HEK293 (cell line): ENCODE measurements at regions not wholly inside any gene's neighbourhood (a gene's known extent, or its start where the extent isn't known, plus 50 kb on each side); places are given as distances from the start of the nearest gene placed in this dataset.

Experiments
- IKZF3 ChIP-seq: fragments of 450-650 bp; IDR thresholded peaks from 2 replicates; pipeline ENCODE4 v1.5.0; 2018; ENCODE audit warnings: missing biosample characterization, mild to moderate bottlenecking, missing genetic modification characterization, moderate library complexity
- INSM2 ChIP-seq: fragments of 450-650 bp; formaldehyde crosslinking; IDR thresholded peaks from 2 replicates; pipeline ENCODE4 v1.5.1; 2016; ENCODE audit warnings: missing biosample characterization, missing genetic modification characterization
- MEIS1 ChIP-seq: sonication (generic); formaldehyde crosslinking; IDR thresholded peaks from 2 replicates; pipeline ENCODE4 v1.8.1; 2022; ENCODE audit warnings: missing genetic modification reagents, mild to moderate bottlenecking, borderline replicate concordance
- PBX3 ChIP-seq: sonication (generic); formaldehyde crosslinking; IDR thresholded peaks from 2 replicates; pipeline ENCODE4 v1.8.1; 2022; ENCODE audit warnings: mild to moderate bottlenecking, moderate library complexity, missing genetic modification reagents
- PRDM2 ChIP-seq: fragments of 450-650 bp; formaldehyde crosslinking; IDR thresholded peaks from 2 replicates; pipeline ENCODE4 v1.5.1; 2016; ENCODE audit warnings: missing biosample characterization, missing genetic modification characterization, borderline replicate concordance
- RBAK ChIP-seq: fragments of 450-650 bp; formaldehyde crosslinking; IDR thresholded peaks from 2 replicates; pipeline ENCODE4 v1.5.1; 2016; ENCODE audit warnings: missing biosample characterization, missing genetic modification characterization
- SETDB1 ChIP-seq: IDR thresholded peaks from one replicate; pipeline ENCODE4 v1.6.1; 2017; ENCODE audit warnings: mild to moderate bottlenecking, low read length, moderate library complexity, mixed read lengths; ENCODE audit not compliant: insufficient read length
- TCF7L2 ChIP-seq: IDR thresholded peaks from 2 replicates; pipeline ENCODE4 v1.6.1; 2011; ENCODE audit warnings: low read depth, mild to moderate bottlenecking, inconsistent platforms, low read length, moderate library complexity, borderline replicate concordance
- TRIM28 ChIP-seq: IDR thresholded peaks from 2 replicates; pipeline ENCODE4 v1.6.1; 2011; ENCODE audit warnings: low read length, control low read depth, borderline replicate concordance
- ZBTB21 ChIP-seq: fragments of 450-650 bp; formaldehyde crosslinking; IDR thresholded peaks from 2 replicates; pipeline ENCODE4 v1.5.1; 2017; ENCODE audit warnings: missing biosample characterization, missing genetic modification characterization
- ZBTB6 ChIP-seq: fragments of 450-650 bp; formaldehyde crosslinking; IDR thresholded peaks from 2 replicates; pipeline ENCODE4 v1.5.1; 2017; ENCODE audit warnings: missing biosample characterization, missing genetic modification characterization
- ZFP69B ChIP-seq: fragments of 450-650 bp; formaldehyde crosslinking; IDR thresholded peaks from 2 replicates; pipeline ENCODE4 v1.5.1; 2016; ENCODE audit warnings: missing biosample characterization, missing genetic modification characterization
- ZNF23 ChIP-seq: fragments of 450-650 bp; formaldehyde crosslinking; IDR thresholded peaks from 2 replicates; pipeline ENCODE4 v1.5.1; 2016; ENCODE audit warnings: missing biosample characterization, missing genetic modification characterization, borderline replicate concordance
- ZNF274 ChIP-seq, 2 experiments: fragments of 200-500 bp in 1 of 2; fragments of 450-650 bp in 1 of 2; sonication (Bioruptor generic) in 1 of 2; formaldehyde crosslinking in 1 of 2; IDR thresholded peaks; 2 replicates each; pipeline versions ENCODE4 v1.5.1 to v1.6.1; 2014 to 2016; ENCODE audit warnings: borderline replicate concordance in 1 of 2, inconsistent platforms in 1 of 2, low read length in 1 of 2, missing biosample characterization in 1 of 2, missing genetic modification characterization in 1 of 2
- ZNF292 ChIP-seq: fragments of 450-650 bp; formaldehyde crosslinking; IDR thresholded peaks from 2 replicates; pipeline ENCODE4 v1.5.1; 2016; ENCODE audit warnings: low read depth, missing biosample characterization, missing genetic modification characterization, borderline replicate concordance
- ZNF37A ChIP-seq: fragments of 450-650 bp; IDR thresholded peaks from 2 replicates; pipeline ENCODE4 v1.5.1; 2018; ENCODE audit warnings: missing biosample characterization, missing genetic modification characterization
- ZNF394 ChIP-seq: fragments of 450-650 bp; formaldehyde crosslinking; IDR thresholded peaks from 2 replicates; pipeline ENCODE4 v1.5.1; 2016; ENCODE audit warnings: missing biosample characterization, missing genetic modification characterization, mild to moderate bottlenecking, moderate library complexity, borderline replicate concordance
- ZNF521 ChIP-seq: fragments of 450-650 bp; formaldehyde crosslinking; IDR thresholded peaks from 2 replicates; pipeline ENCODE4 v1.5.1; 2017; ENCODE audit warnings: missing biosample characterization, mild to moderate bottlenecking, missing genetic modification characterization
- ZNF548 ChIP-seq: fragments of 450-650 bp; formaldehyde crosslinking; IDR thresholded peaks from 2 replicates; pipeline ENCODE4 v1.5.1; 2016; ENCODE audit warnings: missing biosample characterization, missing genetic modification characterization
- ZNF777 ChIP-seq: fragments of 450-650 bp; formaldehyde crosslinking; IDR thresholded peaks from 2 replicates; pipeline ENCODE4 v1.5.1; 2017; ENCODE audit warnings: missing biosample characterization, missing genetic modification characterization, borderline replicate concordance
- ZNF785 ChIP-seq: fragments of 450-650 bp; formaldehyde crosslinking; IDR thresholded peaks from 2 replicates; pipeline ENCODE4 v1.5.1; 2016; ENCODE audit warnings: missing biosample characterization, missing genetic modification characterization
- ZNF830 ChIP-seq: fragments of 450-650 bp; IDR thresholded peaks from 2 replicates; pipeline ENCODE4 v1.5.0; 2018; ENCODE audit warnings: missing biosample characterization, missing genetic modification characterization, low read depth, mild to moderate bottlenecking, moderate library complexity
- ZNF843 ChIP-seq: fragments of 450-650 bp; formaldehyde crosslinking; IDR thresholded peaks from 2 replicates; pipeline ENCODE4 v1.5.1; 2016; ENCODE audit warnings: missing biosample characterization, missing genetic modification characterization
- ZSCAN18 ChIP-seq: fragments of 450-650 bp; formaldehyde crosslinking; IDR thresholded peaks from 2 replicates; pipeline ENCODE4 v1.5.1; 2016; ENCODE audit warnings: missing biosample characterization, missing genetic modification characterization
- TF ChIP-seq, protein P1 (sequence below): fragments of 450-650 bp; formaldehyde crosslinking; IDR thresholded peaks from 2 replicates; pipeline ENCODE4 v1.5.1; 2017; ENCODE audit warnings: missing biosample characterization, missing genetic modification characterization
- TF ChIP-seq, protein P2 (sequence below): fragments of 450-650 bp; formaldehyde crosslinking; IDR thresholded peaks from 2 replicates; pipeline ENCODE4; 2016; ENCODE audit warnings: missing biosample characterization, missing genetic modification characterization

DNA sequence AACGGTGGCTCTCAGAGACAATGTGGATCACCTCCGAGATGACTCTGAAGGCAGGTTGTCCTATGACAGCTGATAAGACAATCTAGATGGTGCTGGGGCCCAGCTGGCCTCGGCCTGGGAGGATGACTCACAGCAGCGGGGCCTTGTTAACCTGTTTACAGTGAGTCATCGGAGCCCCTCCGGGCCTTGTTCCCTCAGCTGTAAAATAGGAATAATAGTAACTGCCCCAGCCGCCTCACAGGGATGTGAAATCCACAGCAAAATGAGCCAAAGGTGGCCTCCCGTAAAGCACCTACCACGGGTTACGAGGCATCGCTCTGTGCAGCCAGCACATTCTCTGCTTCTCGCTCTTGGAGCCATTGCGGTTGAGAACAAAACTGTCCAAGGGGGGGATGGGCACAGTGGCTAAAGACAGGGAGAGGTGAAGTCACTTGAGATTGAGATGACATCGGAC lies 88.6 kb upstream of the RASGRF1 start (continued):
- TF ChIP-seq ZNF777 (tag by site-specific recombination) (no peak), SETDB1 (no peak), ZFP69B (peak; percentile 98), ZBTB21 (peak; percentile 58; the same call in 1 of the 2 replicates), PRDM2 (tag by site-specific recombination) (no peak), ZNF830 (tag by site-specific recombination) (no peak), TCF7L2 (no peak; the same call in 1 of the 2 replicates), ZNF37A (tag by site-specific recombination) (no peak), ZBTB6 (tag by site-specific recombination) (no peak), ZNF785 (tag by site-specific recombination) (no peak), ZNF274 (IDR thresholded peaks at IDR 0.05; ENCODE audit: low read length) (no peak), ZNF274 (tag by site-specific recombination; IDR thresholded peaks at IDR 0.05; ENCODE audit: borderline replicate concordance) (no peak), INSM2 (tag by site-specific recombination) (peak; percentile 79), RBAK (tag by site-specific recombination) (no peak), ZNF843 (tag by site-specific recombination) (no peak), ZNF394 (peak; percentile 57), MEIS1 (CRISPR knock-in tag) (no peak), ZNF521 (no peak), ZNF548 (tag by site-specific recombination) (peak; percentile 62; the same call in 1 of the 2 replicates), TRIM28 (peak; percentile 86), IKZF3 (tag by site-specific recombination) (peak; percentile 65; the same call in 1 of the 2 replicates), ZSCAN18 (tag by site-specific recombination) (no peak), ZNF23 (tag by site-specific recombination) (no peak), ZNF292 (tag by site-specific recombination) (no peak), PBX3 (CRISPR knock-in tag) (0 out of 2 replicates have a peak, but pooled peaks have one; percentile 49)
- TF ChIP-seq, protein P1, sequence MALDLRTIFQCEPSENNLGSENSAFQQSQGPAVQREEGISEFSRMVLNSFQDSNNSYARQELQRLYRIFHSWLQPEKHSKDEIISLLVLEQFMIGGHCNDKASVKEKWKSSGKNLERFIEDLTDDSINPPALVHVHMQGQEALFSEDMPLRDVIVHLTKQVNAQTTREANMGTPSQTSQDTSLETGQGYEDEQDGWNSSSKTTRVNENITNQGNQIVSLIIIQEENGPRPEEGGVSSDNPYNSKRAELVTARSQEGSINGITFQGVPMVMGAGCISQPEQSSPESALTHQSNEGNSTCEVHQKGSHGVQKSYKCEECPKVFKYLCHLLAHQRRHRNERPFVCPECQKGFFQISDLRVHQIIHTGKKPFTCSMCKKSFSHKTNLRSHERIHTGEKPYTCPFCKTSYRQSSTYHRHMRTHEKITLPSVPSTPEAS (tag by site-specific recombination), result 0 out of 2 replicates have a peak, but pooled peaks have one; percentile 12
- TF ChIP-seq, protein P2, sequence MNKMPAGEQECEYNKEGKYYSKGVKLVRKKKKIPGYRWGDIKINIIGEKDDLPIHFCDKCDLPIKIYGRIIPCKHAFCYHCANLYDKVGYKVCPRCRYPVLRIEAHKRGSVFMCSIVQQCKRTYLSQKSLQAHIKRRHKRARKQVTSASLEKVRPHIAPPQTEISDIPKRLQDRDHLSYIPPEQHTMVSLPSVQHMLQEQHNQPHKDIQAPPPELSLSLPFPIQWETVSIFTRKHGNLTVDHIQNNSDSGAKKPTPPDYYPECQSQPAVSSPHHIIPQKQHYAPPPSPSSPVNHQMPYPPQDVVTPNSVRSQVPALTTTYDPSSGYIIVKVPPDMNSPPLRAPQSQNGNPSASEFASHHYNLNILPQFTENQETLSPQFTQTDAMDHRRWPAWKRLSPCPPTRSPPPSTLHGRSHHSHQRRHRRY (tag by site-specific recombination), result no peak
